HG03469 (cell line): ENCODE measurements at regions not wholly inside any gene's neighbourhood (a gene's known extent, or its start where the extent isn't known, plus 50 kb on each side); places are given as distances from the start of the nearest gene placed in this dataset.
"Not testable (repeated sequence)": the region's sequence is repeated elsewhere in the genome, so short reads cannot be mapped to it uniquely, and the experiment has no call there.

ENCODE experiments used
- ATAC-seq: cut with Tn5 transposase; IDR thresholded peaks from one replicate; pipeline ENCODE4 v1.9.1; 2021; ENCODE audit warnings: mild to moderate bottlenecking, moderate library complexity, moderate number of reproducible peaks; ENCODE audit not compliant: unreplicated experiment

GRCh38 chr2:35606394-35606793 lies 749.2 kb upstream of the CRIM1 start:
- ATAC-seq = no peak

- ATAC-seq = no peak
Observed at GRCh38 chr2:35598310-35598709, 757.3 kb upstream of the CRIM1 start.

- no peak for ATAC-seq
Observed at GRCh38 chr2:35591886-35592285, 763.7 kb upstream of the CRIM1 start.

GRCh38 chr2:35585972-35586371 lies 769.6 kb upstream of the CRIM1 start:
- ATAC-seq = no peak

GRCh38 chr2:35582637-35583036 lies 772.9 kb upstream of the CRIM1 start:
- ATAC-seq = no peak

GRCh38 chr2:35580956-35581355 lies 774.6 kb upstream of the CRIM1 start:
- ATAC-seq = no peak

GRCh38 chr2:35568574-35568973 lies 787.0 kb upstream of the CRIM1 start:
- not testable (repeated sequence) for ATAC-seq

- ATAC-seq = no peak
Observed at GRCh38 chr2:35562488-35562887, 793.1 kb upstream of the CRIM1 start.

- ATAC-seq = no peak
Observed at GRCh38 chr2:35548171-35548570, 807.4 kb upstream of the CRIM1 start.

- no peak for ATAC-seq
Observed at GRCh38 chr2:35545301-35545700, 810.3 kb upstream of the CRIM1 start.

- ATAC-seq = no peak
Observed at GRCh38 chr2:35538796-35539195, 816.8 kb upstream of the CRIM1 start.

- no peak for ATAC-seq
Observed at GRCh38 chr2:35530615-35531135, 824.9 kb upstream of the CRIM1 start.

- no peak for ATAC-seq
Observed at GRCh38 chr2:35526741-35527140, 828.8 kb upstream of the CRIM1 start.

GRCh38 chr2:35522450-35522849 lies 833.1 kb upstream of the CRIM1 start:
- ATAC-seq = no peak

- no peak for ATAC-seq
Observed at GRCh38 chr2:35510636-35511035, 844.9 kb upstream of the CRIM1 start.

- no peak for ATAC-seq
Observed at GRCh38 chr2:35508601-35509000, 847.0 kb upstream of the CRIM1 start.

GRCh38 chr2:35504419-35504818 lies 851.2 kb upstream of the CRIM1 start:
- ATAC-seq = no peak

GRCh38 chr2:35503738-35504199 lies 851.8 kb upstream of the CRIM1 start:
- no peak for ATAC-seq

- no peak for ATAC-seq
Observed at GRCh38 chr2:35503311-35503710, 852.3 kb upstream of the CRIM1 start.

- ATAC-seq = no peak
Observed at GRCh38 chr2:35501076-35501475, 854.5 kb upstream of the CRIM1 start.

- no peak for ATAC-seq
Observed at GRCh38 chr2:35496022-35496421, 859.6 kb upstream of the CRIM1 start.

GRCh38 chr2:35495182-35495581 lies 860.4 kb upstream of the CRIM1 start:
- ATAC-seq = no peak

GRCh38 chr2:35478121-35478520 lies 877.5 kb upstream of the CRIM1 start:
- ATAC-seq = not testable (repeated sequence)
